B cell (primary cell): ENCODE measurements at regions not wholly inside any gene's neighbourhood (a gene's known extent, or its start where the extent isn't known, plus 50 kb on each side); places are given as distances from the start of the nearest gene placed in this dataset.

Experiments used
- ATAC-seq: fragments of 200-7000 bp; cut with Tn5 transposase; one replicate; pipeline ENCODE4 v1.10.0; 2021; ENCODE audit warnings: low read depth, mild to moderate bottlenecking, moderate number of reproducible peaks, moderate library complexity
- CTCF ChIA-PET: fragments of 350-600 bp; sonication (Branson Sonifier 250); formaldehyde crosslinking; loops from one replicate; lab custom pipeline; 2021; ENCODE audit warnings: antibody characterized with exemption, inconsistent platforms; lab: Charles Lee
- POLR2A ChIA-PET: fragments of 350-600 bp; sonication (Branson Sonifier 250); formaldehyde crosslinking; loops from one replicate; lab custom pipeline; 2021; ENCODE audit warnings: antibody characterized with exemption; lab: Charles Lee
- DNase-seq: peaks from one replicate; pipeline ENCODE4 v3.0.0; 2013
- H2AFZ ChIP-seq: 2 replicates; pipeline ENCODE4 v1.6.1; 2012; ENCODE audit warnings: mild to moderate bottlenecking, low read depth, low read length; ENCODE audit not compliant: insufficient read depth, poor library complexity, severe bottlenecking
- H3K27ac ChIP-seq, 2 donors: 1 replicate in 1 of 2; 2 replicates in 1 of 2; pipeline ENCODE4 v1.5.1; 2012 to 2013; ENCODE audit warnings: low read length in 2 of 2, mild to moderate bottlenecking in 2 of 2, moderate library complexity in 1 of 2
- H3K27me3 ChIP-seq, 4 experiments: fragments of 200-600 bp in 1 of 4; sonication (generic) in 1 of 4; replicated peaks in 1 of 4; 1 replicate in 2 of 4; 2 replicates in 2 of 4; pipeline versions ENCODE4 v1.6.1 to v1.7.0; 2013 to 2016; ENCODE audit warnings: low read length in 3 of 4, mild to moderate bottlenecking in 2 of 4, mixed read lengths in 1 of 4, moderate library complexity in 1 of 4; ENCODE audit not compliant: insufficient read depth in 4 of 4, control insufficient read depth in 3 of 4; ENCODE audit errors: control extremely low read depth in 1 of 4
- H3K36me3 ChIP-seq, 2 experiments: replicated peaks in 1 of 2; 1 replicate in 1 of 2; 2 replicates in 1 of 2; pipeline versions ENCODE4 v1.6.1 to v1.7.1; 2013; ENCODE audit warnings: low read length in 1 of 2; ENCODE audit not compliant: insufficient read depth in 2 of 2, control insufficient read depth in 1 of 2; ENCODE audit errors: control extremely low read depth in 1 of 2, extremely low read depth in 1 of 2
- H3K4me1 ChIP-seq, 2 donors: fragments of 200-600 bp in 1 of 2; sonication (generic) in 1 of 2; 1 replicate in 1 of 2; 2 replicates in 1 of 2; pipeline versions ENCODE4 v1.5.1 to v1.6.1; 2013 to 2017; ENCODE audit warnings: low read length in 2 of 2; ENCODE audit not compliant: control insufficient read depth in 2 of 2, insufficient read depth in 2 of 2
- H3K4me2 ChIP-seq: replicated peaks from 2 replicates; pipeline ENCODE3; 2012; ENCODE audit warnings: mild to moderate bottlenecking, low read depth, low read length; ENCODE audit not compliant: poor library complexity, severe bottlenecking
- H3K4me3 ChIP-seq, 5 experiments: fragments of 200-600 bp in 1 of 5; sonication (generic) in 1 of 5; 1 replicate in 3 of 5; 2 replicates in 2 of 5; pipeline versions ENCODE4 v1.5.1 to v1.7.0; 2011 to 2016; ENCODE audit warnings: low read length in 4 of 5, mild to moderate bottlenecking in 4 of 5, low read depth in 2 of 5, control low read depth in 1 of 5, moderate library complexity in 1 of 5; ENCODE audit not compliant: insufficient read depth in 1 of 5; ENCODE audit errors: control extremely low read depth in 1 of 5, extremely low read depth in 1 of 5
- H3K79me2 ChIP-seq: fragments of 200-600 bp; sonication (generic); one replicate; pipeline ENCODE4 v1.6.0; 2016; ENCODE audit warnings: low read length; ENCODE audit not compliant: control insufficient read depth, insufficient read depth
- H3K9ac ChIP-seq: fragments of 200-600 bp; sonication (generic); 2 replicates; pipeline ENCODE4 v1.6.1; 2017; ENCODE audit warnings: mild to moderate bottlenecking, low read length, moderate library complexity
- H3K9me3 ChIP-seq, 3 donors: one replicate each; pipeline versions ENCODE4 v1.6.1 to v1.7.1; 2013; ENCODE audit warnings: low read length in 2 of 3; ENCODE audit not compliant: control insufficient read depth in 2 of 3, insufficient read depth in 1 of 3; ENCODE audit errors: control extremely low read depth in 1 of 3
- H4K20me1 ChIP-seq: 2 replicates; pipeline ENCODE4 v1.6.0; 2012; ENCODE audit warnings: mild to moderate bottlenecking, low read length; ENCODE audit not compliant: insufficient read depth, control insufficient read depth, poor library complexity, severe bottlenecking
- H3K27ac Mint-ChIP-seq: one replicate; pipeline ENCODE4 v1.8.0; 2021; ENCODE audit warnings: mixed read lengths
- H3K27me3 Mint-ChIP-seq: one replicate; pipeline ENCODE4 v1.8.0; 2021; ENCODE audit warnings: mixed read lengths
- H3K4me1 Mint-ChIP-seq: one replicate; pipeline ENCODE4 v1.8.0; 2021; ENCODE audit warnings: mixed read lengths
- H3K4me3 Mint-ChIP-seq: one replicate; pipeline ENCODE4 v1.8.0; 2021; ENCODE audit warnings: mixed read lengths
- H3K9me3 Mint-ChIP-seq: one replicate; pipeline ENCODE4 v1.8.0; 2022; ENCODE audit warnings: mixed read lengths; ENCODE audit not compliant: insufficient read depth
- CTCF ChIP-seq: fragments of 200-600 bp; IDR thresholded peaks from one replicate; pipeline ENCODE4 v1.8.0; 2022; ENCODE audit warnings: antibody characterized with exemption, mild to moderate bottlenecking
- EZH2 ChIP-seq: IDR thresholded peaks from 2 replicates; pipeline ENCODE4 v1.6.1; 2012; ENCODE audit warnings: borderline replicate concordance, low read depth, mild to moderate bottlenecking, moderate library complexity, low read length; ENCODE audit not compliant: insufficient read depth, poor library complexity, severe bottlenecking
- WGBS: methylation state at CpG from one replicate; pipeline ENCODE4 v1.1.5; 2013; ENCODE audit warnings: missing lambda C conversion rate; ENCODE audit not compliant: insufficient coverage; 5-methylcytosine and 5-hydroxymethylcytosine counted together
- intact Hi-C: fragments of 100-400 bp; cut with micrococcal nuclease; formaldehyde crosslinking; loops from one replicate; pipeline ENCODE4 v1.10.0; 2022

- peaks cover 82% of the 10 kb centered on the region for H3K4me1 Mint-ChIP-seq
- intact Hi-C loops: loop anchor here (10.0 kb wide), 1 partner anchor 895 kb away; no protein-coding TSS in a partner anchor
- Histone ChIP-seq H3K9me3 (peaks cover 0 to 8% (median 0%) of the 10 kb centered on the region in 3 donors), H3K79me2 (no peaks in the 10 kb centered on the region), H3K27ac (no peak overlapping the region), H3K27me3 (no peaks in the 10 kb centered on the region), H2AFZ (no peak overlapping the region), H4K20me1 (no peaks in the 10 kb centered on the region), H3K4me3 (no peak overlapping the region), H3K4me2 (no peak overlapping the region), H3K4me1 (peaks cover 57 to 70% of the 10 kb centered on the region in 2 donors), H3K36me3 (no peaks in the 10 kb centered on the region), H3K9ac (no peak overlapping the region)
- ChIA-PET CTCF (interaction anchor here (1.0 to 2.6 kb wide), 3 partner anchors 8 to 72 kb away, joined by 3 to 24 read pairs (median 5); no protein-coding TSS in a partner anchor), POLR2A (no interaction called here)
- peak overlapping the region; percentile 27 for H3K4me3 Mint-ChIP-seq
- 63% methylated on average over 2 of the region's 4 CpGs for WGBS
- no peaks in the 10 kb centered on the region for H3K9me3 Mint-ChIP-seq
- no peaks in the 10 kb centered on the region for H3K27me3 Mint-ChIP-seq
- no peak for TF ChIP-seq EZH2
- no peak for TF ChIP-seq CTCF
- peak overlapping the region; percentile 70 for H3K27ac Mint-ChIP-seq
- ATAC-seq: no peak
- no peak for DNase-seq
These were observed 56.9 kb upstream of the TOP3B start for GRCh38 chr22:22039286-22040074.
